Activated naive CD4-positive, alpha-beta T cell treated with anti-CD3 and anti-CD28 coated beads, Interleukin-2, amount 50 U/mL, for 24 hours (primary cell): ENCODE measurements at regions not wholly inside any gene's neighbourhood (a gene's known extent, or its start where the extent isn't known, plus 50 kb on each side); places are given as distances from the start of the nearest gene placed in this dataset.

Source experiments
- H3K27ac Mint-ChIP-seq: one replicate; pipeline ENCODE4 v1.8.0; 2021; ENCODE audit warnings: mild to moderate bottlenecking, mixed read lengths
- H3K27me3 Mint-ChIP-seq: one replicate; pipeline ENCODE4 v1.8.0; 2021; ENCODE audit warnings: mixed read lengths
- H3K36me3 Mint-ChIP-seq: one replicate; pipeline ENCODE4 v1.8.0; 2021; ENCODE audit warnings: mixed read lengths
- H3K4me1 Mint-ChIP-seq: one replicate; pipeline ENCODE4 v1.8.0; 2021; ENCODE audit warnings: mixed read lengths
- H3K4me3 Mint-ChIP-seq: one replicate; pipeline ENCODE4 v1.8.0; 2021; ENCODE audit warnings: mild to moderate bottlenecking, mixed read lengths
- H3K9me3 Mint-ChIP-seq: one replicate; pipeline ENCODE4 v1.8.0; 2021; ENCODE audit warnings: mixed read lengths

DNA sequence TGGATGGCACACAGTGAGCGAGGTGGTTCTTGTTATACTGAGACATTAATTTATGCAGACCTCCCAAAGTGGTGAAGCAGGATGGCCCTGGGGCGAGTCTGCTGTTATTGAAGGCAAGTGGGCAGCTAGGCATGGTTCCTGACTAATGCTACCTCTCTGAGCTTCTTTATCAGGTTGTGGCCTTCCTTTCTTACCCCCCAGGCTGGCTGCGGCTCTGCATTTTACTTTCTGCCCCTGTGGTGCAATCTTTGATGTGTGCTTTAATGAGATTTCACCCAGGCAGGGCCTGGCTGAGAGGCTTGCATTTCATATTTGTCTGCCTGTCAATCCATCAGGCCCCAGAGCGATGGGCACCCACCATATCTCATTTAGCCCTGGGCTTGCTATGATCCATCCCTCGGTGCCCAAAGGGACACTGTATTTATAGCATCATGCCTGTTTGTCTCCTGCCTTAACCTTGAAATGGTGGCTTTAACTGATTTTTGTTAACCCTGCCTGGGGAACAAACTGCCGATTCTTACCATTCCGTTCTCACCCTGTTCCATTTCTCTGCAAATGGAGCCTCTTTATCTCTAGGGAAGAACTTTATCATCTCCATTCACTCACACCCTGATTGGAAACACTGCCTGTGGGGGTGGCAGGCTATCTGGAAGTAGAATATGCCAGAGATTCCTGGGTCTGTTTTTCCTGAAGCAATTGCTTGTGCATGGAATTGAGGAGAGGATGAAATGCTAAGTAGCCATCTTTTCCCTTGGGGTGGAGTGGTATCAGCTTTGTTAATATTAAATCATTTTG is 316.2 kb upstream of the THSD7B start:
- Mint-ChIP-seq H3K9me3 (no peaks in the 10 kb centered on the region), H3K4me1 (no peaks in the 10 kb centered on the region), H3K36me3 (no peaks in the 10 kb centered on the region), H3K27ac (no peak overlapping the region), H3K27me3 (peaks cover 11% of the 10 kb centered on the region), H3K4me3 (no peak overlapping the region)

DNA sequence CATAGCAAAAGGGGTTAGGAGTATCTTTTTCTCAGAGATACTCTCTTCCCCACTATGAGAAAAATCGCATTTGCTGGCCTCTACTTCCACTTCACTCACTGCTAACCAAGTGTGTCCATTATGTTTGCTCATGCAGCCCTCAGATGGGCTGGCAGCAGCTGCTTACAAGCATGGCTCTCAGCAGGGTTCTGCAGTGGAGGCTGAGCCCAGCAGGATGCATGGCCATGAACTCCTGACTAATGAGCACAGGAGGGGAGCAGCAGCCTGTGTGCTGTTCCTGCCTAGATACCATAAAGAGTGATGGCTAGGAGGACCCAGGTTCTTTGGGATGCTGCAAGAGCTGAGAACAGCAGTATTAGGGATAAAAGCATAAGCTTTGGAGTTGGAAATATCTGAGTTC is 316.9 kb upstream of the THSD7B start:
- no peak overlapping the region for H3K4me3 Mint-ChIP-seq
- H3K27ac Mint-ChIP-seq = no peak overlapping the region
- no peaks in the 10 kb centered on the region for H3K4me1 Mint-ChIP-seq
- no peaks in the 10 kb centered on the region for H3K9me3 Mint-ChIP-seq
- H3K27me3 Mint-ChIP-seq = peaks cover 11% of the 10 kb centered on the region
- H3K36me3 Mint-ChIP-seq = no peaks in the 10 kb centered on the region

DNA sequence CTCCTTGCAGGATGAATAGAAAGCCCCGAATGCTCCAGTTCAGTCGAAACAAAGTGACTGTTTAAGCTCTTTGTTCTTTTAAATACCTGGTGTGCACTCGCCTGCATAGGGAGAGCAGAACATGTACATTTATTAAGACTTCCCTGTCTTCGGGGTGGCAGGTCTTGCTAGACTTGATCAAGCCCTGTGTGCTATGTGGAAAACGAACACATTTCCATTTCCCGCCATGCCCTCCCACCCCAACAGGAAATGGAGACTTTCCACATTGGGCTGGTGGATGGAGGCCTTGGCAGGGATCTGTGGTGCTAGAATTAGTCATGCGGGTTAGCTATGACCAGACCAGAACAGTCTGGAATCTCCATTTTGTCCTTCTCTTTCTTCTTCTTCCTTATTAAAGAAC is 321.0 kb upstream of the THSD7B start:
- Mint-ChIP-seq H3K4me3 (no peak overlapping the region), H3K36me3 (no peaks in the 10 kb centered on the region), H3K9me3 (no peaks in the 10 kb centered on the region), H3K27ac (no peak overlapping the region), H3K27me3 (no peaks in the 10 kb centered on the region), H3K4me1 (no peaks in the 10 kb centered on the region)

DNA sequence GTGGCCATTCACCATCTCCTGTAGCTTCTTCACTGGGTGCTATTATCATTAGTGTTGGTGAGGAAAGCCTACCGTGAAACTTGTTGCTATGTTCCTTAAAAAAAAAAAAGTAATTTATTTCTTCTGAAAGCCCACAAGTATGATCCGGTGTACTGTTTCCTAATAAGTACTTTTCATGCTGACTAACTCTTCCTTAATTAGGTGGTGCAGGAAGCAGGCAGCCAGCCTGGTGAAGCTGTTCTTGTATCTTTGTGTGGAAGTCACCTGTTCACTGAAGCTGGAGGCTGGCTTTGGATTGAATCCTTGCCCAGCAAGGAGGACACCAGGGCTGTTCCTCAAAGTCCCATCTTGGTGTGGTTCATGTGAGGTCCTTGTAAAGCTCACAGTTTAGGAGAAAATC is 321.7 kb upstream of the THSD7B start:
- no peaks in the 10 kb centered on the region for H3K36me3 Mint-ChIP-seq
- no peaks in the 10 kb centered on the region for H3K9me3 Mint-ChIP-seq
- H3K4me1 Mint-ChIP-seq = no peaks in the 10 kb centered on the region
- no peak overlapping the region for H3K4me3 Mint-ChIP-seq
- no peaks in the 10 kb centered on the region for H3K27me3 Mint-ChIP-seq
- H3K27ac Mint-ChIP-seq = no peak overlapping the region

DNA sequence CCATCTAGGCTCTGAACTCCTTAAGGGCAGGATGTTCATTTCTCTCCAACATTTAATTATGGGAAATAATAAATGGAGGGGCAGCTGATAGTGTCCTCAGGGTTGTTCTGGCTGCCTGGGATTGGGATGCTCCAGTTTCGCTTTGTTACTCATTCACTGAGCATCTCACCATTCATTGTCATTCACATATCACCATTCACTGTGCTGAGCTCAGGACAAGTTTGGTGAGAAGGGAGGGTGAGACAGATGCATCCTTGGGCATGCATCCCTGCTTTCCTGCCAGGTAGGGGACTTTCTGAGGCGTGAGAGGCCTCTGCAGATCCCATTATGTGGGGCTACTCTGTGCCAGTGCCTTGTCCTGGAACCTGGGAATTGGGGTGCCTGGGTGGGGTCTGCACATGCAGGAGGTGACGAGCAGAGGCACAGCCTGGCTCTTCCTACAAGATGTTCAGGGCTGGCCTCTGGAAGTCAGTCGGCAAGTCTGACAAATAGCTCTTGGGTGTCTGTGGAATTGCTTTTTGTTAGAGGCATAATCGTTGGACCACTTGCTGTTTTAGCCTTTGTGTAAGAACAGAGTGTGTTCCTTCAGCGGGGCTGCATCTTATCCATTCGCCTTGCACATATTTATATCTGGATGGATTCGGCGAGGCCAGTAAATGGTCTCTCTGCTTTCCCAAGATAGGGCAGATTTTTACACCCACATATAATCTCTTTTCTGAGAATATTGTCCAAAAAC is 323.2 kb upstream of the THSD7B start:
- H3K36me3 Mint-ChIP-seq = no peaks in the 10 kb centered on the region
- no peak overlapping the region for H3K4me3 Mint-ChIP-seq
- no peaks in the 10 kb centered on the region for H3K4me1 Mint-ChIP-seq
- H3K9me3 Mint-ChIP-seq = no peaks in the 10 kb centered on the region
- H3K27ac Mint-ChIP-seq = no peak overlapping the region
- no peaks in the 10 kb centered on the region for H3K27me3 Mint-ChIP-seq

DNA sequence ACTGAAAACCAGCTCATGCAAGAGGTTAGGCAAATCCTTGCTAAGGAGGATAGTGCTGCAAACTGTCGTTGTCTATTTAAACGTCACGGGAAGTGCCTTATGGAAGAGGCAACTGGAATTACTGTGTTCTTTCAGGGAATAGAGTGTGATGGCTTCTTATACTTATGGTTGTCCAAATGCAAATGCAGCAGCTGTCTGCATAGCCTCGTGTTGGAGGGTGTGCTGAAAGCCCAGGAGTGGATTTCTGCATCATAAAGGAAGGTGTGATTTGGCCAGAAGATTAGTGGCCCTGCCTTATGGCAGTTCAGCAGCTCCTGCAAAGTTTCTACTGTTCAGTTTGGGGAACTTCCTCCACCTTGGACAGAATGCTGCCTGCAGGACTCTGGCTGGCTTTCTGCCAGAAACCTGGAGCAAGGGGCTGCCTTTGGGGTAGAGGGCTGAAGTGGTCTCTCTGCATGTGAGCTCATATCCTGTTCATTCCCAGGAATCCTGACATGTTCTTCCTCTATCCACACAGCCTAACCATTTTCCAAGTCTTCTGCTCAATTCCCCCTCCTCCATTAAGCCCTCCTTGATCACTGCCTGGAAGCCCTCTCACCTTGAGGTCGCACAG is 321.2 kb upstream of the CXCR4 start:
- H3K27me3 Mint-ChIP-seq = no peaks in the 10 kb centered on the region
- no peaks in the 10 kb centered on the region for H3K4me1 Mint-ChIP-seq
- H3K4me3 Mint-ChIP-seq = no peak overlapping the region
- no peaks in the 10 kb centered on the region for H3K36me3 Mint-ChIP-seq
- H3K27ac Mint-ChIP-seq = no peak overlapping the region
- H3K9me3 Mint-ChIP-seq = no peaks in the 10 kb centered on the region

DNA sequence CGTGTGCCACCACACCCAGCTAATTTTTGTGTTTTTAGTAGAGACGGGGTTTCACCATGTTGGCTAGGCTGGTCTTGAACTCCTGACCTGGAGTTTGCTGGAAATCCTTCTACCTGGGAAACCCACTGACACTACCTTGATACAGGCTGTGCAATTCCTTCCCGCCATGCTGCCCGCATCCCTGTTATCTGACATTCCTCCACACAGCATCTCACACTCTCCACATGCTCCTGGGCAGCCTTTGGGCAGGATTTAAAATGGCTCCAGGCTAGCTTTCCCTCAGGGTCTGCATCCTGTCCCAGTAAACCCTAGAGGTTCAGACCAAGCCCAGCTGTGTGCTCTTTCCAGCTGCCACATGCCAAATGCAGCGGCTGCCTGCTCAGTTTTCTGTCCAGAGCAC is 319.5 kb upstream of the CXCR4 start:
- H3K27ac Mint-ChIP-seq = no peak overlapping the region
- H3K4me1 Mint-ChIP-seq = no peaks in the 10 kb centered on the region
- no peaks in the 10 kb centered on the region for H3K9me3 Mint-ChIP-seq
- no peak overlapping the region for H3K4me3 Mint-ChIP-seq
- no peaks in the 10 kb centered on the region for H3K36me3 Mint-ChIP-seq
- H3K27me3 Mint-ChIP-seq = no peaks in the 10 kb centered on the region

DNA sequence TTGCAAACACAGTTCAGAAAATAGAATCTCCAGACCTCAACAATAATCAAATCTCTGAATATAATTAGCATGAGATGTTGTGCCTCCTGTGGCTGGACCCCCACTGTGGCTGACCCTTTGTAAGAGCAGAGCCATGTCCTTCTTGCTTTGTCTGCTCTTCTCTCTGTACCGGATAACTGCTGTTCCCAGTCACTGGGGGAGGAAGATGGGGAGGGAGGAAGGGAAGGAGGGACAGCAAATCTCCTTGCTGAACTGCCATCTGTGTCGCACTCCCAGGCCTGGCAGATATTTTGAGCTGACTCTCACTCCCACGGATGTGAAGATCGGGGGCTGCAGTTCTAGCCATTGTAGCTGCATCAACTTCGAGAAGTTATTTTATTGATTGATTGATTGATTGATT is 319.0 kb upstream of the CXCR4 start:
- Mint-ChIP-seq H3K36me3 (no peaks in the 10 kb centered on the region), H3K4me3 (no peak overlapping the region), H3K27me3 (no peaks in the 10 kb centered on the region), H3K27ac (no peak overlapping the region), H3K4me1 (no peaks in the 10 kb centered on the region), H3K9me3 (no peaks in the 10 kb centered on the region)

DNA sequence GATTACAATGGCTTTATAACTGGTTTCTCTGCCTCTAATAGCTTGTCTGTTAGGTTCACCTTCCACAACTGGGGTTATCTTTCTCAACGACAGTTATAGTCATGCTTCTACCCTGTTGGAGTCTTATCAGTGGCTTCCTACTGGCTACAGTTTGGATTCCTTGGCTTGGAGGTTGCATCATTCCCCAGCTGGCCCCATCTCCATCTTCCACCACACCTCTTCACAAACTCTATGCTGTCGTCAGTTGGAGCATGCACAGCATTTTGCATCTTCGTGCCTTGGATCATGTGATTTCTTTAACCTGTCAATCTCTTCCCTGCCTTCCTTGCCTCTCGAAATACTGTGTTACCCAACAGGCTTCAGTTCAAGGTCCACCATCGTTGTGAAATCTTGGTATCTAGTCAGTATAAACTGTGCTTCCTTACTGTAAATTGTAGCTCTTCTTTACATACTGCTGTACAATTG is 316.3 kb upstream of the CXCR4 start:
- Mint-ChIP-seq H3K27me3 (no peaks in the 10 kb centered on the region), H3K9me3 (no peaks in the 10 kb centered on the region), H3K36me3 (no peaks in the 10 kb centered on the region), H3K27ac (no peak overlapping the region), H3K4me1 (no peaks in the 10 kb centered on the region), H3K4me3 (no peak overlapping the region)

DNA sequence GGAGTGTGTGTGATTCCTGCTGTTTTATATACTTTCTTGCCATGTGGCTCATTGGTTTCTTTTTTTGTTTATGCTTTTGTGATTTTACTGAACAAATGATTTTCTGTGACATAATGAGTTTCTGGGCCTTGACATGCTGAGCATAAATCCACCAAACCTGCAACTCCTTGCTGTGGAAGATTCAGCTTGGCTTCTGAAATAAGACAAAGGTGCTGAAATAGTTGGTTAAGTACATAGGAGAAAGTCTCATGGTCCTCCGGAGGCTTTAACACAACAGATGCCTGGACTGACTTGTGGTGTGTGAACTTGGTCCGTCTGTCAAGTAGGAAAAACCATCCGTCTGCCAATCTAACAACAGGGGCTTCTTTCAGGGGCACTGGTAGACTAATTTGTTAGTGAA is 315.3 kb upstream of the CXCR4 start:
- no peaks in the 10 kb centered on the region for H3K27me3 Mint-ChIP-seq
- H3K4me1 Mint-ChIP-seq = no peaks in the 10 kb centered on the region
- H3K36me3 Mint-ChIP-seq = no peaks in the 10 kb centered on the region
- H3K4me3 Mint-ChIP-seq = no peak overlapping the region
- H3K27ac Mint-ChIP-seq = no peak overlapping the region
- no peaks in the 10 kb centered on the region for H3K9me3 Mint-ChIP-seq

DNA sequence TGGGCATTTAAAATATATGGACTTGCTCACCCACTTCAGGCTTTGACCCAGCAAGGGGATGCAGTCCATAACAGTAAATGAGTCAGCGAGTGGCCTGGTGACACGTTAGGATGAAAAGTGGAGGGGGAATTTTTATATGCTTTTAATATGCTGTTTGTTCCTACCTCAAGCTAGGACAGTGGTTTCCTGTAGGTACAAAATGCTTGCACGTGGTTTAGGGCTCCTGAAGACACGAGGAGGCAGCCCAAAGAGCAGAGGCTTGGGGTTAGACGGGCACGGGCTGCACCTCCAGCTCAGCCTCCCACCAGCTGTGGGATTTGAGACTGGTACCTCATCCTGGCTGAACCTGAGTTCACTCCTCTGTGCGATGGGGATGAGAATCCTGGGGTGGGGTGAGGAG is 306.2 kb upstream of the CXCR4 start:
- H3K27me3 Mint-ChIP-seq = peaks cover 7% of the 10 kb centered on the region
- H3K9me3 Mint-ChIP-seq = no peaks in the 10 kb centered on the region
- H3K27ac Mint-ChIP-seq = no peak overlapping the region
- H3K36me3 Mint-ChIP-seq = no peaks in the 10 kb centered on the region
- H3K4me3 Mint-ChIP-seq = peak overlapping the region; percentile 89
- peaks cover 19% of the 10 kb centered on the region for H3K4me1 Mint-ChIP-seq

DNA sequence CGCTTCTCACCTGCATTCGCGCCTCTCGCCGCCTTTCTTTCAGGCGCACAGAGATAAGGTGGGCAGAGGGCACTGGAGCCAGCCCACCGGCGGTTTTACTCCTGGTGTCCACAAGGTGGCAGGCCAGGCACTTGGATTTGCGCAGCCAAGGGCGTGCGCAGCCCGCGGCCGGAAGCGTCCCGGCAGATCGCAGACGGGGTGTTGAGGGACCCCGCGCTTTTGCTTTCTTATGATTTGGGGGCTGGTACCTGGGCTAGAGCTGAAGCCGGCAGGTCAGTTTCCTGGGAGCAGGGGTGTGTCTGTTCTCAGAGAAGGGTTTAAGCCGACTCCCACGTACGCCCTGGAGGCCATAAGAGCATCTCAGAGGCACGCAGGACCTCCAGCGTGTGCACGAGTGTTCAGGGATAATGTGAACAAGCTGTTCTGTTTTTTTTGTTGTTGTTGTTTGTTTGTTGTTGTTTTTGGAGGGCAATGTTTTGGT is 305.6 kb upstream of the CXCR4 start:
- Mint-ChIP-seq H3K27ac (peak overlapping the region; percentile 49), H3K4me3 (peak overlapping the region; percentile 89), H3K27me3 (peaks cover 13% of the 10 kb centered on the region), H3K4me1 (peaks cover 19% of the 10 kb centered on the region), H3K9me3 (no peaks in the 10 kb centered on the region), H3K36me3 (no peaks in the 10 kb centered on the region)

DNA sequence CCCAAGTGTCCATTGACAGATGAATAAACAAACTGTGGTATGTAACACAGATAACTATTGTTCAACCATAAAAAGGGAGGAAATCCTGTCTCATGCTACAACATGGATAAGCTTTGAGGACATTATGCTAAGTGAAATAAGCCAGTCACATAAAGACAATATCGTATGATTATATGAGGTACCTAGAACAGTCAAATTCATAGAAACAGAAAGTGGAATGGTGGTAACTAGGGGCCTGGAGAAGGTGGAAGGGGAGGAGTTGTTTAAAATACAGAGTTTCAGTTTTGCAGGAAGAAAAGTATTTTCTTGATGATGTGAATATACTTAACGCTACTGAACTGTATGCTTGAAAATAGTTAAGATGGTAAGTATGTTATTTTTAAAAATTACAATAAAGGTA is 304.6 kb upstream of the CXCR4 start:
- H3K4me3 Mint-ChIP-seq = peak overlapping the region; percentile 56
- peaks cover 22% of the 10 kb centered on the region for H3K27me3 Mint-ChIP-seq
- H3K36me3 Mint-ChIP-seq = no peaks in the 10 kb centered on the region
- H3K4me1 Mint-ChIP-seq = peaks cover 19% of the 10 kb centered on the region
- no peaks in the 10 kb centered on the region for H3K9me3 Mint-ChIP-seq
- H3K27ac Mint-ChIP-seq = no peak overlapping the region

DNA sequence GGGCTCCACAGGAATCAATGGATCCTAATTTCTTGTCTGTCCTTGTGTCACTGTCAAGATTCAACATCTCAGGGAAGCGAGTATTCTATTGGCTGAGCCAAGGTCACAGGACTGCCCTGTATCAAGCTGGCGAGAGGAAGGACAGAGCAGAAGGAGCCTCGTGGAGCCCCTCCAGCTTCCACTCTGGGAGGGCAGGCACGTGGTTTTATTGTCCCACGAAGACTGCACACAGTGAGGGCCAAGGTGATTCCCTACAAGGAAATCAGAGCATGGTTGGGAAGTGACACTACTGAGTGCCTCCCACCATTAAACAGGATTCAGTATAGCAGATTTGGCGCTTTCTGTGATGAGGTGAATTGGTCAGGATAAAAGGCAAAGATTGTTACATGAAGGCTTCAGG is 302.4 kb upstream of the CXCR4 start:
- Mint-ChIP-seq H3K27ac (no peak overlapping the region), H3K27me3 (peaks cover 20% of the 10 kb centered on the region), H3K9me3 (no peaks in the 10 kb centered on the region), H3K4me3 (no peak overlapping the region), H3K4me1 (peaks cover 19% of the 10 kb centered on the region), H3K36me3 (no peaks in the 10 kb centered on the region)

DNA sequence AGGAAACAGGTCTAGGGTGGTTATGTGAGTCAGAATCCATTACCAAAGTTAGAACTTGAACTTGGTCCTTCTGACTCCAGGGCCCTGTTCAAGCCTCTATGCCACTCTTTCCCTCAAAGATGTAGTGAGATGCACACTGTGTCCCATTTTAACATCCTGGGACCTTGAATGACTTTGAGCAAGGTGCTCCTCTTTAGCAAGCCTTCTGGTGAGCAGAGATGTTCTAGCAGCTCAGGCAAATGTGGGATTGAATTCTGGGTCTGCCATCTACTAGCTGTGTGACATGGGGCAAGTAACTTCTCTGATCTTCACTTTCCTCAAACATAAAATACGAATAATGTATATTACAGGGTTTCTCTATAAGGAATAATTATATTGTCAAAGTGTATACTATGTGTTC is 294.0 kb upstream of the CXCR4 start:
- no peak overlapping the region for H3K4me3 Mint-ChIP-seq
- peaks cover 2% of the 10 kb centered on the region for H3K27me3 Mint-ChIP-seq
- no peak overlapping the region for H3K27ac Mint-ChIP-seq
- H3K9me3 Mint-ChIP-seq = no peaks in the 10 kb centered on the region
- H3K36me3 Mint-ChIP-seq = no peaks in the 10 kb centered on the region
- H3K4me1 Mint-ChIP-seq = no peaks in the 10 kb centered on the region

DNA sequence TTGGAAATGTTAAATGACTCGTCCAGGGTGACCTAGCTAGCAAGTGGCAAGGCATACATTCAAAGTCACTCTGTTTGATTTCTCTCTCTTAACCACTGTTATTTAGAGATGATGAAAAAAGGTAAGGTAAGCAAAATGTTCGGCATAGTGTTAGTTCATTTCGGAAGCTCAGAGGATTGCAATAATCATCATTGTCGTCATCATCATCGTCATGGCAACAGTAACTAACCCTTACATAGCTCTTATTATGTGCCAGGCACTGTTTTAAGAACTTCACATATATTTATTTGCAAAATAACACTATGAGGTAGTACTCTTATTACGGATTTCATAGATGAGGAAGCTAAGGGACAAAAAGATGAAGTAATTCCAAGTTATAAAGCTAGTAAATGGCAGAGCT is 292.7 kb upstream of the CXCR4 start:
- H3K27ac Mint-ChIP-seq = no peak overlapping the region
- H3K9me3 Mint-ChIP-seq = no peaks in the 10 kb centered on the region
- H3K36me3 Mint-ChIP-seq = no peaks in the 10 kb centered on the region
- no peaks in the 10 kb centered on the region for H3K4me1 Mint-ChIP-seq
- H3K27me3 Mint-ChIP-seq = peaks cover 4% of the 10 kb centered on the region
- H3K4me3 Mint-ChIP-seq = no peak overlapping the region
